ENCODE measurements at regions not wholly inside any gene's neighbourhood (a gene's known extent, or its start where the extent isn't known, plus 50 kb on each side); places are given as distances from the start of the nearest gene placed in this dataset.

- Histone ChIP-seq H3K4me1 (ENCODE audit: insufficient read depth, low read length) (peaks cover 2% of the 10 kb centered on the region), H2AFZ (ENCODE audit: low read depth, low read length) (no peak overlapping the region), H3K27me3 (ENCODE audit: insufficient read depth, low read length) (no peaks in the 10 kb centered on the region), H3K4me3 (ENCODE audit: low read length) (no peak overlapping the region), H3K9me3 (ENCODE audit: low read length) (peaks cover 6% of the 10 kb centered on the region), H3K36me3 (ENCODE audit: insufficient read depth, low read length) (no peaks in the 10 kb centered on the region)
These were observed 122.0 kb upstream of the MGAT5 start for GRCh38 chr2:134131681-134132489.

GRCh38 chr2:134132490-134132857 lies 121.4 kb upstream of the MGAT5 start:
- Histone ChIP-seq H3K9me3 (ENCODE audit: low read length) (peaks cover 6% of the 10 kb centered on the region), H3K4me1 (ENCODE audit: insufficient read depth, low read length) (peaks cover 2% of the 10 kb centered on the region), H3K36me3 (ENCODE audit: insufficient read depth, low read length) (no peaks in the 10 kb centered on the region), H3K4me3 (ENCODE audit: low read length) (no peak overlapping the region), H2AFZ (ENCODE audit: low read depth, low read length) (no peak overlapping the region), H3K27me3 (ENCODE audit: insufficient read depth, low read length) (no peaks in the 10 kb centered on the region)

- Histone ChIP-seq H3K4me1 (ENCODE audit: insufficient read depth, low read length) (peaks cover 2% of the 10 kb centered on the region), H3K4me3 (ENCODE audit: low read length) (no peak overlapping the region), H2AFZ (ENCODE audit: low read depth, low read length) (no peak overlapping the region), H3K9me3 (ENCODE audit: low read length) (peaks cover 6% of the 10 kb centered on the region), H3K36me3 (ENCODE audit: insufficient read depth, low read length) (no peaks in the 10 kb centered on the region), H3K27me3 (ENCODE audit: insufficient read depth, low read length) (no peaks in the 10 kb centered on the region)
These were observed 120.1 kb upstream of the MGAT5 start for GRCh38 chr2:134133622-134134312.

- Histone ChIP-seq H3K27me3 (ENCODE audit: insufficient read depth, low read length) (no peaks in the 10 kb centered on the region), H3K4me1 (ENCODE audit: insufficient read depth, low read length) (peaks cover 2% of the 10 kb centered on the region), H3K4me3 (ENCODE audit: low read length) (no peak overlapping the region), H3K9me3 (ENCODE audit: low read length) (peaks cover 5% of the 10 kb centered on the region), H3K36me3 (ENCODE audit: insufficient read depth, low read length) (no peaks in the 10 kb centered on the region), H2AFZ (ENCODE audit: low read depth, low read length) (no peak overlapping the region)
These were observed 119.6 kb upstream of the MGAT5 start for GRCh38 chr2:134134313-134134706.

- no peak overlapping the region for H3K4me3 ChIP-seq (ENCODE audit: low read length)
- no peak overlapping the region for H2AFZ ChIP-seq (ENCODE audit: low read depth, low read length)
- no peaks in the 10 kb centered on the region for H3K27me3 ChIP-seq (ENCODE audit: insufficient read depth, low read length)
- peaks cover 2% of the 10 kb centered on the region for H3K4me1 ChIP-seq (ENCODE audit: insufficient read depth, low read length)
- H3K9me3 ChIP-seq (ENCODE audit: low read length): peaks cover 5% of the 10 kb centered on the region
- H3K36me3 ChIP-seq (ENCODE audit: insufficient read depth, low read length): no peaks in the 10 kb centered on the region
These were observed 119.0 kb upstream of the MGAT5 start for GRCh38 chr2:134134827-134135226.

- Histone ChIP-seq H3K27me3 (ENCODE audit: insufficient read depth, low read length) (no peaks in the 10 kb centered on the region), H2AFZ (ENCODE audit: low read depth, low read length) (no peak overlapping the region), H3K36me3 (ENCODE audit: insufficient read depth, low read length) (no peaks in the 10 kb centered on the region), H3K4me1 (ENCODE audit: insufficient read depth, low read length) (peaks cover 2% of the 10 kb centered on the region), H3K9me3 (ENCODE audit: low read length) (peaks cover 5% of the 10 kb centered on the region), H3K4me3 (ENCODE audit: low read length) (no peak overlapping the region)
These were observed 118.1 kb upstream of the MGAT5 start for GRCh38 chr2:134135793-134136192.

- no peak overlapping the region for H3K4me3 ChIP-seq (ENCODE audit: low read length)
These were observed 117.1 kb upstream of the MGAT5 start for GRCh38 chr2:134136731-134137130.

GRCh38 chr2:134137182-134137611 lies 116.7 kb upstream of the MGAT5 start:
- H3K4me3 ChIP-seq (ENCODE audit: low read length): no peak overlapping the region
- no peaks in the 10 kb centered on the region for H3K36me3 ChIP-seq (ENCODE audit: insufficient read depth, low read length)
- no peak overlapping the region for H2AFZ ChIP-seq (ENCODE audit: low read depth, low read length)
- no peaks in the 10 kb centered on the region for H3K9me3 ChIP-seq (ENCODE audit: low read length)
- peaks cover 2% of the 10 kb centered on the region for H3K4me1 ChIP-seq (ENCODE audit: insufficient read depth, low read length)
- no peaks in the 10 kb centered on the region for H3K27me3 ChIP-seq (ENCODE audit: insufficient read depth, low read length)

More at GRCh38 chr2:134136731-134137130, 117.1 kb upstream of the MGAT5 start:
- Histone ChIP-seq H3K36me3 (ENCODE audit: insufficient read depth, low read length) (no peaks in the 10 kb centered on the region), H3K4me1 (ENCODE audit: insufficient read depth, low read length) (peaks cover 2% of the 10 kb centered on the region), H3K9me3 (ENCODE audit: low read length) (no peaks in the 10 kb centered on the region), H2AFZ (ENCODE audit: low read depth, low read length) (no peak overlapping the region), H3K27me3 (ENCODE audit: insufficient read depth, low read length) (no peaks in the 10 kb centered on the region)

- Histone ChIP-seq H3K4me3 (ENCODE audit: low read length) (no peak overlapping the region), H3K27me3 (ENCODE audit: insufficient read depth, low read length) (no peaks in the 10 kb centered on the region), H3K9me3 (ENCODE audit: low read length) (no peaks in the 10 kb centered on the region), H3K36me3 (ENCODE audit: insufficient read depth, low read length) (no peaks in the 10 kb centered on the region), H2AFZ (ENCODE audit: low read depth, low read length) (no peak overlapping the region), H3K4me1 (ENCODE audit: insufficient read depth, low read length) (no peaks in the 10 kb centered on the region)
These were observed 115.8 kb upstream of the MGAT5 start for GRCh38 chr2:134138115-134138514.

GRCh38 chr2:134139611-134140010 lies 114.3 kb upstream of the MGAT5 start:
- H2AFZ ChIP-seq (ENCODE audit: low read depth, low read length): no peak overlapping the region
- no peak overlapping the region for H3K4me3 ChIP-seq (ENCODE audit: low read length)
- H3K36me3 ChIP-seq (ENCODE audit: insufficient read depth, low read length): no peaks in the 10 kb centered on the region
- H3K4me1 ChIP-seq (ENCODE audit: insufficient read depth, low read length): no peaks in the 10 kb centered on the region
- H3K27me3 ChIP-seq (ENCODE audit: insufficient read depth, low read length): no peaks in the 10 kb centered on the region
- H3K9me3 ChIP-seq (ENCODE audit: low read length): no peaks in the 10 kb centered on the region

- Histone ChIP-seq H3K4me1 (ENCODE audit: insufficient read depth, low read length) (no peaks in the 10 kb centered on the region), H3K27me3 (ENCODE audit: insufficient read depth, low read length) (no peaks in the 10 kb centered on the region), H2AFZ (ENCODE audit: low read depth, low read length) (no peak overlapping the region), H3K36me3 (ENCODE audit: insufficient read depth, low read length) (no peaks in the 10 kb centered on the region), H3K9me3 (ENCODE audit: low read length) (no peaks in the 10 kb centered on the region), H3K4me3 (ENCODE audit: low read length) (no peak overlapping the region)
These were observed 113.6 kb upstream of the MGAT5 start for GRCh38 chr2:134140251-134140661.

GRCh38 chr2:134141598-134142340 lies 112.1 kb upstream of the MGAT5 start:
- Histone ChIP-seq H3K36me3 (ENCODE audit: insufficient read depth, low read length) (no peaks in the 10 kb centered on the region), H3K27me3 (ENCODE audit: insufficient read depth, low read length) (no peaks in the 10 kb centered on the region), H3K4me1 (ENCODE audit: insufficient read depth, low read length) (peaks cover 5% of the 10 kb centered on the region), H3K9me3 (ENCODE audit: low read length) (no peaks in the 10 kb centered on the region), H3K4me3 (ENCODE audit: low read length) (no peak overlapping the region), H2AFZ (ENCODE audit: low read depth, low read length) (no peak overlapping the region)

GRCh38 chr2:134142341-134142738 lies 111.5 kb upstream of the MGAT5 start:
- no peak overlapping the region for H2AFZ ChIP-seq (ENCODE audit: low read depth, low read length)
- H3K36me3 ChIP-seq (ENCODE audit: insufficient read depth, low read length): no peaks in the 10 kb centered on the region

More at GRCh38 chr2:134142341-134142738, 111.5 kb upstream of the MGAT5 start:
- no peak overlapping the region for H3K4me3 ChIP-seq (ENCODE audit: low read length)
- no peaks in the 10 kb centered on the region for H3K27me3 ChIP-seq (ENCODE audit: insufficient read depth, low read length)
- no peaks in the 10 kb centered on the region for H3K9me3 ChIP-seq (ENCODE audit: low read length)
- peaks cover 7% of the 10 kb centered on the region for H3K4me1 ChIP-seq (ENCODE audit: insufficient read depth, low read length)
